Breast epithelium (tissue), 3 donors: ENCODE measurements at regions not wholly inside any gene's neighbourhood (a gene's known extent, or its start where the extent isn't known, plus 50 kb on each side); places are given as distances from the start of the nearest gene placed in this dataset.

ENCODE experiments used
- CTCF ChIP-seq, 3 donors: fragments of 450-650 bp; IDR thresholded peaks; one replicate each; pipeline ENCODE4 v1.5.1; 2016 to 2017; ENCODE audit warnings: antibody characterized with exemption in 3 of 3, mild to moderate bottlenecking in 3 of 3, moderate library complexity in 3 of 3
- POLR2AphosphoS5 ChIP-seq, 3 donors: sonication (generic); formaldehyde crosslinking; IDR thresholded peaks; one replicate each; pipeline ENCODE4 v1.6.1; 2017; ENCODE audit warnings: antibody characterized with exemption in 3 of 3

- TF ChIP-seq POLR2AphosphoS5 (IDR thresholded peaks at IDR 0.05) (no peak), CTCF (IDR thresholded peaks at IDR 0.05) (no peak)
These were observed 220.2 kb downstream of the NDUFA10 start for GRCh38 chr2:239805043-239805329.
